Suprapubic skin (tissue), 4 donors: ENCODE measurements at regions not wholly inside any gene's neighbourhood (a gene's known extent, or its start where the extent isn't known, plus 50 kb on each side); places are given as distances from the start of the nearest gene placed in this dataset.
"Not testable (repeated sequence)": the region's sequence is repeated elsewhere in the genome, so short reads cannot be mapped to it uniquely, and the experiment has no call there.

Experiments
- DNase-seq, 2 donors: peaks; one replicate each; pipeline ENCODE4 v3.0.0-alpha.2; 2019; ENCODE audit warnings: low spot score in 2 of 2
- H3K27ac ChIP-seq: fragments of 200-600 bp; sonication (generic); one replicate; pipeline ENCODE4 v1.5.1; 2019
- H3K27me3 ChIP-seq: fragments of 200-600 bp; sonication (generic); one replicate; pipeline ENCODE4 v1.5.1; 2019
- H3K36me3 ChIP-seq: fragments of 200-600 bp; sonication (generic); one replicate; pipeline ENCODE4 v1.5.1; 2019
- H3K4me1 ChIP-seq: fragments of 200-600 bp; sonication (generic); one replicate; pipeline ENCODE4 v1.5.1; 2019
- H3K4me3 ChIP-seq: fragments of 200-600 bp; sonication (generic); one replicate; pipeline ENCODE4 v1.5.1; 2019; ENCODE audit warnings: mild to moderate bottlenecking
- H3K9me3 ChIP-seq: fragments of 200-600 bp; sonication (generic); one replicate; pipeline ENCODE4 v1.5.1; 2019
- WGBS: methylation state at CpG from one replicate; pipeline ENCODE4 v1.1.5; 2018; 5-methylcytosine and 5-hydroxymethylcytosine counted together

DNA sequence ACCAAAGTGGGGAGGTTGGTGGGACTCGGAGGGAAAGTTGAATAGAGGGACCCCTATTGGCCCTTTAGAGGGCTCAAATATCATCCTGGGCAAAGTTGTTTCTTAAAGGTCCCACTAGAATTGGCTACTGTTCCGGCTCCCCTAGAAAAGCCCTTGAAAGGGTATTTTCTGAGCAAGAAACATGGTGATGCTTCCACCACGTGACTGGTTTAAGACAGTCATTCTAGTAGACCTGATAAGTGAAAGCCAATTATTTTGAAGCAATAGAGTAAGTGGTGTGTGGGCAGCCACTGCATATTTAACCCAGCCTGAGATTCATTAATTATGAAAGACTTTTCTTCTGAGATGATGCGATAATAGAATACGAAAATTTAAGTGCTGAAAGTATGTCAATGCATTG is 253.3 kb downstream of the BCL2L11 start:
- H3K4me1 ChIP-seq, DNase-seq, H3K4me3 ChIP-seq, H3K27ac ChIP-seq, H3K9me3 ChIP-seq, H3K27me3 ChIP-seq, H3K36me3 ChIP-seq: not testable (repeated sequence)
- 90% methylated on average over 5 of the region's 5 CpGs for WGBS

DNA sequence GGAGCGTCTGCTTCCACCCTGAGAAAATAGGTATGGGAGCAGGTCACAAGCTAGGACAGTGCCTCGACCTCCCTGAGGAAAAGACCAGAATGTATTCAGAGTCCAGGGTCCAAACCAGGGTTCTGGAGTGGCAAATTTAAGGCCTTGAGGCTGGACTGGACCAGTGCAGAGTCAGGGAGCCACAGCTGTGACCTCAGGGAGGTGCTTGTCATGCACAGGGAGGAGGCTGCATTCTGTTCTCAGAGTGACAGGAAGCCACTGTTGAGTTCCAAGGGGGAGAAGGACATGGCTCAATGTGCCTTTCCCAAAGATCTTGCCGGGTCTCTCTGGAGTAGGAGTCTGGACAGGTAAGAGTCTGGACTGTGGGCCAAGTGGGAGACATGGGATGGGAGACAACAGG is 254.0 kb downstream of the BCL2L11 start:
- H3K27me3 ChIP-seq, H3K4me1 ChIP-seq, H3K36me3 ChIP-seq, H3K27ac ChIP-seq, H3K4me3 ChIP-seq, H3K9me3 ChIP-seq, DNase-seq: not testable (repeated sequence)
- 88% methylated on average over 1 of the region's 3 CpGs for WGBS

GRCh38 chr2:111375320-111375883 is 254.7 kb downstream of the BCL2L11 start:
- not testable (repeated sequence) for H3K4me3 ChIP-seq, H3K27ac ChIP-seq, DNase-seq, H3K36me3 ChIP-seq, H3K9me3 ChIP-seq, H3K4me1 ChIP-seq, H3K27me3 ChIP-seq
- 85% methylated on average over 7 of the region's 8 CpGs for WGBS

DNA sequence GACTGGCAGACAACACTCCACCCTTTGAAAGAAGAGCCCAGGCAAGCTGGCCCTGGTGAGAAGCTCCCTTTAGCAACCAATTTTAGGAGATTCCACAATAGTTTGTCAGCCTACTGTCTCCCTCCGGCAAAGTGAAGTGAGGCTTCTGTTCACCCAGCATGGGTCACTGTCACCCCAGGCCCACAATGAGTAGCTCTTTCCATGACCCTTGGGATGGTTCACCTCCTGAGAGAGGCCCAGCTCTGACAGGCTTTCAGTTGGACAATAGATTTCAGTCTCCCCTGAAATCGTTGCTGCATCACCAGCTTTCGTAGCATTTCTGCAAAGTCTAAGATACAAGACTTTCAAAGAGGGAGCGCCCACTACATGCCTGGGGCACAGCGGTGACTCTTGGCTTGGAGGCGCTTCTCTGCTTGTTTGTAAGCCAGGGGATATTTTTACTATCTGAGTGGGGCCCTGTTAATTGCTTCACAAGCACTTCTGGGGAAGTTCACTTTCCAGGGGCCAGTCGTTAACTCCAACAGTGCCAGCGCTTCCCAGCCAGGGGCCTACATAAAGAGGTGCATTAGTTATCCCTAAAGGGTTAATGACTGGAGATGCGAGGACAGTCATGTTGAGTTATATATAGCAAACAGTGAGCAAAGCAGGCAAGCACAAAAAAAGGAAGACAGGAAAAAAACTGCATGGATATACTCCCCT is 255.7 kb downstream of the BCL2L11 start:
- H3K27me3 ChIP-seq, H3K27ac ChIP-seq, H3K4me3 ChIP-seq, H3K36me3 ChIP-seq, H3K9me3 ChIP-seq, H3K4me1 ChIP-seq, DNase-seq: not testable (repeated sequence)
- WGBS: 100% methylated on average over 1 of the region's 9 CpGs

- H3K36me3 ChIP-seq, H3K4me3 ChIP-seq, H3K4me1 ChIP-seq, DNase-seq, H3K27me3 ChIP-seq, H3K27ac ChIP-seq, H3K9me3 ChIP-seq: not testable (repeated sequence)
- 82% methylated on average over 4 of the region's 7 CpGs for WGBS
Measured at GRCh38 chr2:111376971-111377352, 256.2 kb downstream of the BCL2L11 start.

DNA sequence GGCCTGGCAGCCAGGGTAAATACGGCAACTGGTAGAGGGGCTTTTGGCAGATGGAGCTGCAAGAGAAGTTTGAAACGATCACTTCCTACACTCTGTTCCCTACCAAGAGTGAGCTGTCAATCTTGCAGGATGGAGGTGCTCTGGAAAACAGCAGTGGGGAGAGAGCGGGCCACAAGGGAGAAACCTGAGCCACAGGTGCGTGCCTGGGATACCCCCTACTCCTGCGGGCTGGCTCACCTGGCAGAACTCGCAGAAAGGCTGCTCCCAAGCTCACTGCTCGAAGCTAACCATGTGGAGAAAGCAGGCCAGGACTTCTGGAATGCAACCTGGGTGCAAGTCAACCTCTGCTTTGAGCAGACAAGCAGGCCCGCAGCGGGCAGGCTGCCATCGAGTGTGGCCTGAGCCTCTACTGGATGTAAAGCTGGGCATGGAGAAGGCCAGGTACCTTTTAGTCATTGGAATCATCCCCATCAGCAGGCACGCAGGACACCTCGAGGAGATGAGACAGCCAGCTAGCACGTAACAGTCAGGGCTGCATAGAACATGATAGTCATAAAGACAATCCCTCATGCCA is 256.8 kb downstream of the BCL2L11 start:
- not testable (repeated sequence) for H3K36me3 ChIP-seq, H3K9me3 ChIP-seq, H3K4me3 ChIP-seq, H3K27ac ChIP-seq, H3K27me3 ChIP-seq, DNase-seq, H3K4me1 ChIP-seq
- no CpG with 5 or more reads among the region's 13 CpGs for WGBS

DNA sequence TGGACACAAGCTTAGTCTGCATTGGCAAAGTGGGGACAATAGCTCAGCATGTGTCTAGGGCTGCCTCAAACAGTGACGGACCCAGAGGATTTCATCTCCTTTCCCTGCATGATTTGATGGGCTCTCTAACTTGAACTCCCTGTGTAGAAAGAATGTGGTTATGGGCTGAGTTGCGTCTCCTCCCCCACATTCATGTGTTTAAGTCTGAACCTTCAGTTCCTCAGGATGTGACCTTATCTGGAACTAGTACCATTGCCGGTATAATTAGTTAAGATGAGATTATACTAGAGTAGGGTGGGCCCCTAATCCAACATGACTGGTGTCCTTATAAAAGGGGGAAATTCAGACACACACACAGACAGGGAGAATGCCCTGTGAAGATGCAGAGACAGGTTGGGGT is 257.6 kb downstream of the BCL2L11 start:
- H3K9me3 ChIP-seq, H3K4me3 ChIP-seq, H3K4me1 ChIP-seq, H3K36me3 ChIP-seq, H3K27ac ChIP-seq, DNase-seq, H3K27me3 ChIP-seq: not testable (repeated sequence)
- WGBS: no CpG with 5 or more reads among the region's 3 CpGs

DNA sequence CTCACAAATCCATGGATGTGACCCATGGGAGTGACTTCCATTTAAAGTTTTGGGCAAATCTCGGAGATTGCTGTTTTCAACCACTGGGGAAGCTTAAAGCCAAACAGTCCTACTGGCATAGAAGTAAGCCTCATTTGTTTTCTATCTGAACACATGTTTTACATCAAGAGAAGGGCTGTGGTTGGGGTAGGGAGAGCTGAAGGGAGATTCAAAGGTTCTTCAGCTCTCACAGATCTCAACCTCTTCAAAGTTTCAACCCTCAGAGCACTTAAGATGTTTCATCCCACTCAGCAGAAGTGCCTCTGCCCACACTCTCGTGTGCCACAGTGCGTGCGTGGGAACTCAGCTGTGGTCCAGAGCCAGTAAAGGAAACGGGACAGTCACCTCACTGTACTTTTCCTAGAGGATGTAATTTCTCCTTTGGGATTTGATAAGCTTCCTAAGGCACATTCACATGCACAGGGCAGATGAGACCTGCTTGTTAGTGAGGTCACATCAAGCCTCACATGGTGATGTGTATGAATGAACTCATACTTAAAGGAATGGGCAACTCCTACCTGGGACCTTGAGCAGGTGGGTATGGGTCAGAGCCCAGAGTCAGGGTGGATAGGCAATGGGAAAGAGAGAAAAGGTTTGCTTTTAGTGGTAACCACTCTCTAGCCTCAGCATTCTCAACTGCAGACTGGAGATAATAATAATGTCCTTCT is 260.2 kb downstream of the BCL2L11 start:
- not testable (repeated sequence) for H3K4me3 ChIP-seq, H3K36me3 ChIP-seq, DNase-seq, H3K27me3 ChIP-seq, H3K9me3 ChIP-seq, H3K4me1 ChIP-seq, H3K27ac ChIP-seq
- no CpG with 5 or more reads among the region's 5 CpGs for WGBS

DNA sequence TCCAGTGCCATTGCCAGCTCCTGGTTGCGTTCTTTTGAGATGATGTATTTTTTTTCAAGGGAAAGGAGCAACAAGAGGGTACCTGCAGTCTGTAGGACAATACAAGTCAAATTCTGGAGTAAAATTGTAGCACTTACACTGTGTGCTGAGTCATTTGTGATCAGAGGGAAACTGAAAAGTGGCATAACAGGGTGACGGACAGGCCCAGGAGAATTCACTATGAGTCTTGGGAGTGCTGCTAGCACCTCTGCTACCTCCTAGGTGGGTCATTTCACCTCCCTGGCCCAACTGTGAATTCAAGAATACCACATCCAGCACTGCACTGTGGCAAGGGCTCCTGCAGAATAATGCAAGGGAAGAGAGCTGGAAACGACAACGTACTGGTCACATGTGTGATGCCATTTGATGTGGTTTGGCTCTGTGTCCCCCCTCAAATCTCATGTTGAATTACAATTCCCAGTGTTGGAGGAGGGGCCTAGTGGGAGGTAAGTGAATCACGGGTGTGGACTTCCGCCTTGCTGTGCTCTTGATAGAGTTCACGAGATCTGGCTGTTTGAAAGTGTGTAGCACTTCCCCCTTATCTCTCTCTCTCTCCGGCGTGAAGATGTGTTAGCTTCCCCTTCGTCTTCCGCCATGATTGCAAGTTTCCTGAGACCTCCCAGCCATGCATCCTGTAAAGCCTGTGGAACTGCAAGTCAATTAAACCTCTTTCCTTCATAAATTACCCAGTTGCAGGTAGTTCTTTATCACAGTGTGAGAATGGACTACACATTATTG is 261.0 kb downstream of the BCL2L11 start:
- not testable (repeated sequence) for H3K4me1 ChIP-seq, H3K27me3 ChIP-seq, DNase-seq, H3K4me3 ChIP-seq, H3K27ac ChIP-seq, H3K36me3 ChIP-seq, H3K9me3 ChIP-seq
- 95% methylated on average over 4 of the region's 11 CpGs for WGBS

GRCh38 chr2:111382507-111382906 is 261.8 kb downstream of the BCL2L11 start:
- H3K27ac ChIP-seq, H3K27me3 ChIP-seq: not testable (repeated sequence)
- WGBS: 93% methylated on average over 2 of the region's 3 CpGs

DNA sequence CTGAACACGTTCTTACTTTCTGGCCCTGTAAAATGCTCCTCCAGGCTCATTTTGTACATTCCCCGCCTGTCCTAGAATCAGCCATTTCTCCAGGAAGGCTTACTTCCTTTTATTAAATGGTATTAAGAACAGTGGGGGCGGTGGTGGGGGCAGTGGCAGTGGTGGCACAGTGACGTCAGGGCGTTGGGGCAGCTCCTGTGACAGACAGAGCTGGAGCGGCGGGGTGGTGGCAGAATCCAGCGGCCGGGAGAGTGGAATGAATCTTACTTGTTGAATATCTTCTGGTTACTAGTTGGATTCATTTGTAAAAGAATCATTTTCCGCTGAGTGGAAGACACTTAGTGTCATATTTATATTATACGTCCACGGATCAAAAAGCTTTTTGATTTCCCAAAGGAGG is 262.6 kb downstream of the BCL2L11 start:
- H3K4me1 ChIP-seq, DNase-seq, H3K27me3 ChIP-seq, H3K9me3 ChIP-seq, H3K27ac ChIP-seq, H3K36me3 ChIP-seq, H3K4me3 ChIP-seq: not testable (repeated sequence)
- 93% methylated on average over 10 of the region's 12 CpGs for WGBS

More at GRCh38 chr2:111382507-111382906, 261.8 kb downstream of the BCL2L11 start:
- not testable (repeated sequence) for DNase-seq, H3K9me3 ChIP-seq, H3K36me3 ChIP-seq, H3K4me1 ChIP-seq, H3K4me3 ChIP-seq

- WGBS: 93% methylated on average over 7 of the region's 8 CpGs
- H3K27ac ChIP-seq, H3K27me3 ChIP-seq, H3K4me1 ChIP-seq, DNase-seq, H3K9me3 ChIP-seq, H3K4me3 ChIP-seq, H3K36me3 ChIP-seq: not testable (repeated sequence)
Measured at GRCh38 chr2:111385226-111385957, 264.7 kb downstream of the BCL2L11 start.

DNA sequence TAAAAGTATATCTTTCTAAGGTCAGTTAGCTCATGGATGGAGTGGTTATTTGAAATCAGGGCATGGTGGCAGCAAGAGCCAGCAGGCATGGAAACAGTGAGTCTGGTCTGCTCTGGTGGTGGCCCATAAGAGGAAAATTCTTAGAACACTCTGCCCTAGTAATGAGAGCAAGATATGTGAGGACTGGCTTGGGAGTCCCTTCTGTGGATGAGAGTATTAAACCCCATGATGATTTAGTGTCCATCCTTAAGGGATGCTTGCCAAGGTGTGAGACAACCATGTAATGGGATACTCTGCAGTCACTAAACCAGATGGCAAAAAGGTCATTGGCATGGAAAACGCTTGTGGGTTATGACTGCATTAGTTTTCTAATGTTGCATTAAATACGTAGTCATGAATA is 269.9 kb downstream of the BCL2L11 start:
- not testable (repeated sequence) for H3K36me3 ChIP-seq, H3K27ac ChIP-seq, H3K9me3 ChIP-seq, H3K4me3 ChIP-seq, DNase-seq, H3K27me3 ChIP-seq, H3K4me1 ChIP-seq
- WGBS: no CpG with 5 or more reads among the region's 2 CpGs
